OCI-LY1 (cell line): ENCODE measurements at regions not wholly inside any gene's neighbourhood (a gene's known extent, or its start where the extent isn't known, plus 50 kb on each side); places are given as distances from the start of the nearest gene placed in this dataset.

Experiments
- H2AFZ ChIP-seq: fragments of 200-600 bp; sonication (generic), shearing (Covaris generic); 2 replicates; pipeline ENCODE4 v1.6.0; 2014; ENCODE audit warnings: antibody characterized with exemption, mild to moderate bottlenecking, low read length
- H3F3A ChIP-seq: fragments of 200-600 bp; sonication (generic), shearing (Covaris generic); 2 replicates; pipeline ENCODE4 v1.6.0; 2014; ENCODE audit warnings: mild to moderate bottlenecking, antibody characterized with exemption, low read length, moderate library complexity; ENCODE audit not compliant: insufficient read depth
- H3K27ac ChIP-seq: fragments of 200-600 bp; sonication (generic); 2 replicates; pipeline ENCODE4 v1.5.1; 2014; ENCODE audit warnings: low read length, mixed run types, mild to moderate bottlenecking, low read depth; ENCODE audit not compliant: poor library complexity, severe bottlenecking
- H3K27me3 ChIP-seq: fragments of 200-600 bp; sonication (generic); 2 replicates; pipeline ENCODE4 v1.6.0; 2014; ENCODE audit warnings: antibody characterized with exemption, mild to moderate bottlenecking, low read length, moderate library complexity; ENCODE audit not compliant: insufficient read depth
- H3K36me3 ChIP-seq: fragments of 200-600 bp; sonication (generic); 2 replicates; pipeline ENCODE4 v1.6.1; 2014; ENCODE audit warnings: mild to moderate bottlenecking, antibody characterized with exemption, low read length, moderate library complexity, mixed read lengths; ENCODE audit not compliant: insufficient read depth
- H3K4me1 ChIP-seq: fragments of 200-600 bp; sonication (generic); 2 replicates; pipeline ENCODE4 v1.5.1; 2014; ENCODE audit warnings: mild to moderate bottlenecking, low read length, moderate library complexity; ENCODE audit not compliant: insufficient read depth, severe bottlenecking
- H3K4me2 ChIP-seq: fragments of 200-600 bp; sonication (generic), shearing (Covaris generic); 2 replicates; pipeline ENCODE4 v1.6.1; 2014; ENCODE audit warnings: low read length
- H3K4me3 ChIP-seq: fragments of 200-600 bp; sonication (generic); 2 replicates; pipeline ENCODE4 v1.5.1; 2014; ENCODE audit warnings: low read length, low read depth, mild to moderate bottlenecking, mixed read lengths; ENCODE audit not compliant: poor library complexity, severe bottlenecking
- H3K79me2 ChIP-seq: fragments of 200-600 bp; shearing (Covaris generic); 2 replicates; pipeline ENCODE4 v1.6.1; 2016; ENCODE audit warnings: mixed run types, low read length, mixed read lengths; ENCODE audit not compliant: insufficient read depth
- H3K9ac ChIP-seq: fragments of 200-600 bp; sonication (generic), shearing (Covaris generic); 2 replicates; pipeline ENCODE4 v1.6.1; 2014; ENCODE audit warnings: mild to moderate bottlenecking, low read length, mixed read lengths
- H3K9me2 ChIP-seq: fragments of 200-600 bp; sonication (generic), shearing (Covaris generic); 2 replicates; pipeline ENCODE4 v1.6.1; 2014; ENCODE audit warnings: low read depth, mild to moderate bottlenecking, low read length, mixed read lengths
- H3K9me3 ChIP-seq: fragments of 200-600 bp; shearing (Covaris generic); 2 replicates; pipeline ENCODE4 v1.6.1; 2014; ENCODE audit warnings: low read length, mixed read lengths
- H4K20me1 ChIP-seq: fragments of 200-600 bp; sonication (generic), shearing (Covaris generic); 2 replicates; pipeline ENCODE4 v1.6.0; 2016; ENCODE audit warnings: mild to moderate bottlenecking, low read length; ENCODE audit not compliant: insufficient read depth
- CTCF ChIP-seq: fragments of 200-600 bp; sonication (generic), shearing (Covaris generic); IDR thresholded peaks from 2 replicates; pipeline ENCODE4 v1.5.1; 2017; ENCODE audit warnings: mild to moderate bottlenecking, antibody characterized with exemption, low read length, moderate library complexity, mixed read lengths
- EZH2 ChIP-seq: fragments of 200-600 bp; sonication (generic), shearing (Covaris generic); IDR thresholded peaks from 2 replicates; pipeline ENCODE4 v1.8.0; 2017; ENCODE audit warnings: borderline replicate concordance, mixed run types, mild to moderate bottlenecking, antibody characterized with exemption, low read length, moderate library complexity, mixed read lengths

- H3K9me3 ChIP-seq, result no peaks in the 10 kb centered on the region
- no peaks in the 10 kb centered on the region for H4K20me1 ChIP-seq
These were observed 592.9 kb downstream of the TBC1D22A start for GRCh38 chr22:47355388-47355725.

GRCh38 chr22:47354668-47355387, 592.4 kb downstream of the TBC1D22A start:
- Histone ChIP-seq H3F3A (no peaks in the 10 kb centered on the region), H3K9me2 (no peaks in the 10 kb centered on the region), H4K20me1 (no peaks in the 10 kb centered on the region), H3K79me2 (no peaks in the 10 kb centered on the region), H3K4me3 (no peak overlapping the region), H3K4me2 (no peak overlapping the region), H3K27me3 (no peaks in the 10 kb centered on the region), H2AFZ (no peak overlapping the region), H3K27ac (no peak overlapping the region), H3K36me3 (no peaks in the 10 kb centered on the region), H3K9me3 (no peaks in the 10 kb centered on the region), H3K4me1 (no peaks in the 10 kb centered on the region), H3K9ac (no peak overlapping the region)
- TF ChIP-seq EZH2, result no peak
- TF ChIP-seq CTCF, result no peak

More at GRCh38 chr22:47355388-47355725, 592.9 kb downstream of the TBC1D22A start:
- no peaks in the 10 kb centered on the region for H3K9me2 ChIP-seq
- H3K9ac ChIP-seq, result no peak overlapping the region
- TF ChIP-seq EZH2 (no peak), CTCF (no peak)
- H3F3A ChIP-seq, result no peaks in the 10 kb centered on the region
- no peaks in the 10 kb centered on the region for H3K79me2 ChIP-seq
- H3K4me2 ChIP-seq, result no peak overlapping the region
- no peaks in the 10 kb centered on the region for H3K36me3 ChIP-seq
- no peak overlapping the region for H3K4me3 ChIP-seq
- no peak overlapping the region for H2AFZ ChIP-seq
- H3K4me1 ChIP-seq, result no peaks in the 10 kb centered on the region
- H3K27me3 ChIP-seq, result no peaks in the 10 kb centered on the region
- H3K27ac ChIP-seq, result no peak overlapping the region

- no peaks in the 10 kb centered on the region for H3K36me3 ChIP-seq
- no peaks in the 10 kb centered on the region for H3K9me2 ChIP-seq
- H3K27ac ChIP-seq, result no peak overlapping the region
- H4K20me1 ChIP-seq, result no peaks in the 10 kb centered on the region
- H2AFZ ChIP-seq, result no peak overlapping the region
- no peak overlapping the region for H3K4me3 ChIP-seq
- H3F3A ChIP-seq, result no peaks in the 10 kb centered on the region
- no peaks in the 10 kb centered on the region for H3K79me2 ChIP-seq
- H3K4me1 ChIP-seq, result no peaks in the 10 kb centered on the region
- no peak overlapping the region for H3K4me2 ChIP-seq
- no peaks in the 10 kb centered on the region for H3K9me3 ChIP-seq
- TF ChIP-seq CTCF (no peak), EZH2 (no peak)
- no peaks in the 10 kb centered on the region for H3K27me3 ChIP-seq
- H3K9ac ChIP-seq, result no peak overlapping the region
These were observed 590.7 kb downstream of the TBC1D22A start for GRCh38 chr22:47352920-47353700.
